IPS-11a (cell line): ENCODE measurements at regions not wholly inside any gene's neighbourhood (a gene's known extent, or its start where the extent isn't known, plus 50 kb on each side); places are given as distances from the start of the nearest gene placed in this dataset.

Experiments
- H3K4me3 ChIP-seq: one replicate; pipeline ENCODE4 v1.5.1; 2013; ENCODE audit warnings: low read depth, low read length, control low read depth

GRCh38 chr2:144163592-144163991 lies 356.3 kb downstream of the ZEB2 start:
- H3K4me3 ChIP-seq: no peak overlapping the region

- H3K4me3 ChIP-seq: no peak overlapping the region
These were observed 357.3 kb downstream of the ZEB2 start for GRCh38 chr2:144162652-144163051.

- no peak overlapping the region for H3K4me3 ChIP-seq
These were observed 358.9 kb downstream of the ZEB2 start for GRCh38 chr2:144161061-144161460.

GRCh38 chr2:144159240-144159639 lies 360.7 kb downstream of the ZEB2 start:
- H3K4me3 ChIP-seq: no peak overlapping the region

GRCh38 chr2:144158096-144158495 lies 361.8 kb downstream of the ZEB2 start:
- H3K4me3 ChIP-seq: no peak overlapping the region

- H3K4me3 ChIP-seq: no peak overlapping the region
These were observed 362.9 kb downstream of the ZEB2 start for GRCh38 chr2:144156736-144157640.

- H3K4me3 ChIP-seq: no peak overlapping the region
These were observed 365.7 kb downstream of the ZEB2 start for GRCh38 chr2:144154205-144154604.

GRCh38 chr2:144152817-144153271 lies 367.1 kb downstream of the ZEB2 start:
- no peak overlapping the region for H3K4me3 ChIP-seq

GRCh38 chr2:144151851-144152250 lies 368.1 kb downstream of the ZEB2 start:
- H3K4me3 ChIP-seq: no peak overlapping the region

- H3K4me3 ChIP-seq: no peak overlapping the region
These were observed 368.5 kb downstream of the ZEB2 start for GRCh38 chr2:144151405-144151804.

- H3K4me3 ChIP-seq: no peak overlapping the region
These were observed 372.6 kb downstream of the ZEB2 start for GRCh38 chr2:144147356-144147755.

GRCh38 chr2:144146876-144147275 lies 373.0 kb downstream of the ZEB2 start:
- no peak overlapping the region for H3K4me3 ChIP-seq

GRCh38 chr2:144146076-144146475 lies 373.8 kb downstream of the ZEB2 start:
- no peak overlapping the region for H3K4me3 ChIP-seq

- H3K4me3 ChIP-seq: no peak overlapping the region
These were observed 376.4 kb downstream of the ZEB2 start for GRCh38 chr2:144143294-144144151.

- H3K4me3 ChIP-seq: no peak overlapping the region
These were observed 379.0 kb downstream of the ZEB2 start for GRCh38 chr2:144140891-144141290.

- H3K4me3 ChIP-seq: no peak overlapping the region
These were observed 382.1 kb downstream of the ZEB2 start for GRCh38 chr2:144137705-144138428.

- H3K4me3 ChIP-seq: no peak overlapping the region
These were observed 382.6 kb downstream of the ZEB2 start for GRCh38 chr2:144137272-144137671.

GRCh38 chr2:144136297-144137010 lies 383.5 kb downstream of the ZEB2 start:
- no peak overlapping the region for H3K4me3 ChIP-seq

- H3K4me3 ChIP-seq: no peak overlapping the region
These were observed 385.8 kb downstream of the ZEB2 start for GRCh38 chr2:144133936-144134665.

- H3K4me3 ChIP-seq: no peak overlapping the region
These were observed 387.6 kb downstream of the ZEB2 start for GRCh38 chr2:144132357-144132756.
